GM12872 (cell line): ENCODE measurements at regions not wholly inside any gene's neighbourhood (a gene's known extent, or its start where the extent isn't known, plus 50 kb on each side); places are given as distances from the start of the nearest gene placed in this dataset.

ENCODE experiments used
- TF ChIP-seq, protein P1 (sequence below): IDR thresholded peaks from 3 replicates; pipeline ENCODE4 v1.5.1; 2011; ENCODE audit warnings: low read depth, mild to moderate bottlenecking, low read length, moderate library complexity; ENCODE audit not compliant: insufficient read depth

DNA sequence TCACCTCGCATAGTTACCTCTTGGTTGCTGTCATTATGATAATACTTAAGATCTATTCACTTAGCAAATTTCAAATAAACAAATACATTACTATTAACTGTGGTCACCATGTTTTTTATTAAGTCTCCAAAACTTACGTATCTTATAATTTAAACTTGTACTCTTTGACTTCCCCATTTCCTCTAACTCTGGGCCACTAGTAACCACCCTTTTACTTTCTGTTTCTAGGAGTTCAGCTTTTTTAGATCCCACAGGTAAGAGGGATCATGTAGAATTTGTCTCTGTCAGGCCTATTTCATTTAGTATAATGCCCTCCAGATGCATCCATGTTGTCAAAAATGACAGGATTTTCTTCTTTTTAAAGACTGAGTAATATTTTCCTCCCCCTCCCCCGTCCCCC, 212.4 kb upstream of the C11orf87 start:
- TF ChIP-seq, protein P1, sequence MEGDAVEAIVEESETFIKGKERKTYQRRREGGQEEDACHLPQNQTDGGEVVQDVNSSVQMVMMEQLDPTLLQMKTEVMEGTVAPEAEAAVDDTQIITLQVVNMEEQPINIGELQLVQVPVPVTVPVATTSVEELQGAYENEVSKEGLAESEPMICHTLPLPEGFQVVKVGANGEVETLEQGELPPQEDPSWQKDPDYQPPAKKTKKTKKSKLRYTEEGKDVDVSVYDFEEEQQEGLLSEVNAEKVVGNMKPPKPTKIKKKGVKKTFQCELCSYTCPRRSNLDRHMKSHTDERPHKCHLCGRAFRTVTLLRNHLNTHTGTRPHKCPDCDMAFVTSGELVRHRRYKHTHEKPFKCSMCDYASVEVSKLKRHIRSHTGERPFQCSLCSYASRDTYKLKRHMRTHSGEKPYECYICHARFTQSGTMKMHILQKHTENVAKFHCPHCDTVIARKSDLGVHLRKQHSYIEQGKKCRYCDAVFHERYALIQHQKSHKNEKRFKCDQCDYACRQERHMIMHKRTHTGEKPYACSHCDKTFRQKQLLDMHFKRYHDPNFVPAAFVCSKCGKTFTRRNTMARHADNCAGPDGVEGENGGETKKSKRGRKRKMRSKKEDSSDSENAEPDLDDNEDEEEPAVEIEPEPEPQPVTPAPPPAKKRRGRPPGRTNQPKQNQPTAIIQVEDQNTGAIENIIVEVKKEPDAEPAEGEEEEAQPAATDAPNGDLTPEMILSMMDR, result no peak

DNA sequence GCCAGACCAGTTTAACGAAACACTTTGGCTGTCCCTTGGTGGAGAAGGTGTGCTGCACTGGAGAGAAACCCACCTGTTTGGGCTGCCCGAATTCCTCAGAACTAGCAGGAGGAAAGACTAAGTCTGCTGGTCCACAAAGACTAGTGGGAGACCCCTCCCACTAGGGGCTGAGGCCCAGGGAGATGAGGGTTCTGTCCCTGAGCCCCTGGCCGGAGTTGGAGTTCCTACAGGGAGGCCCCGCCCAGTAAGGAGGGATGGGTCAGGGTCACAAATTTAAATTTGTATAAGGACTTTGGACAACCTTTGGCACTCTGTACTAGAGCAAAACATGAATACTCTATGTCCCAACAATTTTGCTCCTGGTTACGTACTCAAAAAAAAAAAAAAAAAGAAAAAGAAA, 200.8 kb upstream of the C11orf87 start:
- TF ChIP-seq, protein P1, result no peak

DNA sequence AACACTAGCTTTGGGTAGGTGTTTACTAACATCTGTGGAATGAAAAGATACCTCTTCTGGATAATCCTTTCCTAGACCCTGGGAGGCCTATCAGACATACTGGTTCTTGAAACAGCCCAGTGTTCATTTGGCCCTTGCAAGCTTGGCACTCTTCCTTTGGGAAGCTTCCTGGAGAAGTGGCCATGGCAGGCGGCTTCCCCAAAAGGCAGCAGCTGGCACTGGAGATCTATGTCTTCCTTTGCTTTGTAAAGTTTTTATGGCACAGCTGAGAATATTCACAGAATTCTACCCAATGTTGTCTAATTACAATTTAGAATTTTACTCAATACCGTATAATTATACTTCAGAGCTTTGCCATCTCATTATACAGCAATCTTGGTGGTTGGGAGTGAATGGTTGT, 199.2 kb upstream of the C11orf87 start:
- TF ChIP-seq, protein P1, result no peak

GRCh38 chr11:109223451-109223850, 198.5 kb upstream of the C11orf87 start:
- TF ChIP-seq, protein P1, result no peak

GRCh38 chr11:109229682-109230081, 192.3 kb upstream of the C11orf87 start:
- TF ChIP-seq, protein P1, result no peak

- TF ChIP-seq, protein P1, result no peak
These were observed 185.8 kb upstream of the C11orf87 start for GRCh38 chr11:109236188-109236587.

DNA sequence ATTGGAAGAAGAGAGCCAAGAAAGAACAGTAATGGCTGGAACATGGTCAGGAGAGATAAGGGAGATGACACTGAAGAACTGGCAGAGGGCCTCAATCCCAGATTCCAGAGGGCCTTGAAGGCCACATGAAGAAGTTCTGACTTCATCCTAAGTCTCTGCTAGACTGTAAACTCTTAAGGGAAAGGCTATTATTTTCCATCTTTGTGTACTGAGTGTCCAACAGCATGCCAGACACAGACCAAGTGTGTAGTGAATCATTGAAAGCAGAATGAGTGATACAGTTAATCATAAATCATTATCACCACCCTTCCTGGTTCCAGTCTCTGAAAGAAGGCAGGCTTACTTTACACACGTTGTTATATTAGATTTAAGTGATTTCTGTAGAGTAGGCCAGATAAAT, 185.3 kb upstream of the C11orf87 start:
- TF ChIP-seq, protein P1, result no peak

GRCh38 chr11:109237636-109238035, 184.4 kb upstream of the C11orf87 start:
- TF ChIP-seq, protein P1, result no peak
